Superior temporal gyrus (tissue), 1 donor: ENCODE measurements at regions not wholly inside any gene's neighbourhood (a gene's known extent, or its start where the extent isn't known, plus 50 kb on each side); places are given as distances from the start of the nearest gene placed in this dataset.

ENCODE experiments used
- DNase-seq: peaks from one replicate; pipeline ENCODE4 v3.0.0-alpha.2; 2016; ENCODE audit errors: extremely low spot score

GRCh38 chr10:3723766-3724165 lies 61.2 kb downstream of the KLF6 start:
- peak; percentile 67 for DNase-seq

GRCh38 chr10:3720228-3721019 lies 64.6 kb downstream of the KLF6 start:
- DNase-seq = peak; percentile 37

DNA sequence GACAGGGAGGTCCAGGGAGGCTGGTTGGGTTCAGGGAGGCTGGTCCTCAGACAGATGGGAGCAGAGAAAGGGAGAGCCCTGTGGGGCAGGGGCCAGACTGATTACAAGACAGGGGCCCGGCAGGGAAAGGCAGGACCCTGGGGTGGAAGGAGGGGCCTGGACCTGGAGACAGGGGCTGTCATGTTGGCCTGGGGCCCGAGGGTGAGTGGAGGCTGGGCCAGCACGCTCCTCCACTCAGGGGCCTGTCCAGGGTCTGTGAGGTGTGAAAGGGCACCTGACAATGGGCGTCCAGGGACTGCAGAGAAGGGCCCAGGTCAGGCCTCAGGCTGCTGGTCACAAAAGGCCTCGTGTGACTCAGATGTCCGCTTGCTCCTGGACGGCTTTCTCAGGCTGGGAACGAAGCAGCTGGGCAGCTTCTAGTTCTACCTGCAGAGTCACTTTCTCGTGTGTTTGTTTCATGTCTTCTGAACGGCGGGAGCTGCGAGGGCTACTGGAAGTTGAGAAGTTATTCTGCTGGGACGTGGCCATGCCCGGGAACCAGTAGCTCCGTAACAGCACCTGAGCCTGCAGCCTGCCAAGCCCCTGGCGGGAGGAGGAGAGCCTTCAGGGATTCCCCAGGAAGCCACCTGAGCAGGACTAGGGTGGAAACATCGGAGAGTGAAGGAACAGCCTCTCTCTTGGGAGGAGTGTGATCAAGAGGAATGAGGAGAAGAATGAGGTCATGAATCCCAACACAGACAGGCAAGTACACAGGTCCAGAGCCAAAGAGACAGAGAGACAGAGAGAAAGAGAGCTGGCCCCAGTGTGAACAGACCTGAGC lies 65.8 kb downstream of the KLF6 start:
- no peak for DNase-seq

DNA sequence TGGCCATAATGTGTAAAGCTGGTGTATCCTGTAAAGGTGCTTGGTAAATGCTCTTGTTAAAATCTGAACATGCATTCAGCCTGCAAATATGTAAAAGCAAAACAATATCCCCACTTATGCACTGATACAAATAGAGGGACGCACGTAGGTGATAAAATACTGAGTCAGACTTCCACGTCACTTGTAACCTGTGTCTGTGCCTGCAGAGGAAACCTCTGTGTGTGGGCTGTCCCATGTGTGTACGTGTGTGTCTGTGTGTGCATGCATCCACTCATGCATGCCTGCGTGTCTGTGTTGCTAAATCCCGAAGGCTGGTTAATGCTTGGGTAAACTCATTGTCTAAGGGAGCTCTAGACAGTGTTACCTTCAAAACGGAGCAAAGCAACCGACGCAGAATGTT lies 68.9 kb downstream of the KLF6 start:
- no peak for DNase-seq

GRCh38 chr10:3714967-3715366 lies 70.0 kb downstream of the KLF6 start:
- DNase-seq = no peak

DNA sequence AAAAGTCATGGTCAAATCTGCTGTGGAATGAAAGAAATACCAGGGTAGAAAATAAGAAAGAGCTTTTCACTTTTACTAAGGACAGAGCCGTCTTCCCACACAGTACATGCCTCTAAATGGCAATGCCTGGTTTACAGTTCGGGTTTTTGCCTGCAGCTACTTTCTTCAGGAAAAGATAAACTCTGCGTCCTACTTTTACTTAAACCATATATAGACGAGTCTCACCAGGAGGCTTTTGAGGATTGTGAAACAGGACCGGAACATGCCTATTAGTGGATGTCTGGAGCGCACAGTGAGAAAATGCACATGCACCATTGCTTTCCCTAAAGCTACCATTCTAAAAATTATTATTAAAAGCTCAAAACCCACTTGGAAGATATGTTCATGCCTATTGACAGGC lies 70.5 kb downstream of the KLF6 start:
- DNase-seq = peak; percentile 35

DNA sequence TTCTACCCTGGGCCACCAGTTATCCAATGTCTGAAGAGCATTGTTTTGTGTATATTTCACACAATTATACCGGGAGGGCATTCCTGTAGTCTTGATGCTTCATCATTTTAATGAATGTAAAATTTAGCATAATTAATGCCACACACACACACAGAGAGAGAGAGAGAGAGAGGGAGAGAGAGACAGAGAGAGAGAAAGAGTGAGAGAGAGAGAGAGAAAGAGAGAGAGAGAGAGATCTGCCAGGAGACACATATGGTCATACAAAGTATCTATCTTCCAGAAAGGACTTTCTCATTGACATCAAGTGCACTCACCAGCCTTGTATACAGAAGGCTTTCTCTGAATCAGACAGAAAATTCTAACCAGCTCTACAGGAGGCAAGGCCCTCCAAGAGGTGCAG lies 72.3 kb downstream of the KLF6 start:
- DNase-seq = no peak

GRCh38 chr10:3711918-3712317 lies 73.1 kb downstream of the KLF6 start:
- no peak for DNase-seq

- DNase-seq = no peak
Measured at GRCh38 chr10:3710764-3711163, 74.2 kb downstream of the KLF6 start.

DNA sequence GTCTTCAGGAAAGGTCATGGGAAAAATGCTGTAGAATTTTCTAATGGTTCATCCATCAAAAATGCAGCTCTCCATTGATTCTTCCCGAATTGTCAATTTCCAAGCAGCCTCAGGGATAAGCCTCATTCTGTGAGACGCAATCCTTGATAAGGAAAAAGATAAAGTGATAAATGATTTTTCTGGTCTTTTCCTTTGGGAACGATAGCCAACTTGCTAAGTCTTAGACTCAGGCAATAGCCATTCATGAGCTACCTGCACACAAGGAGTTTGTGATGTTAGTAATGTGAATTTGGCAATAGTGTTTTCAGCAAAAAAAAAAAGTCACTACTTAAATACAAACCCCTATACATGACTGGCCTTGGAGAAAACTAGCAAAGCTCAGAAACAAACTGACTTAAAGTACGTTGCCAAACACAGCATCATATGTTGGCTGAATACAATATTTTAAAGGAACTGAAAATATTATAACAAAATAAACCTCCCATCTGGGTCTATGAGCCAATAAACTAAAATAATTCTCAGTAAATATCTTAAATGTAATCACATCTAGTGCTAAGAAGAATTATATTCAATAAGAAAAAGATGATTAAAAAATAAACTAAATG lies 75.5 kb downstream of the KLF6 start:
- DNase-seq = no peak

- DNase-seq = no peak
Measured at GRCh38 chr10:3708852-3709251, 76.2 kb downstream of the KLF6 start.

DNA sequence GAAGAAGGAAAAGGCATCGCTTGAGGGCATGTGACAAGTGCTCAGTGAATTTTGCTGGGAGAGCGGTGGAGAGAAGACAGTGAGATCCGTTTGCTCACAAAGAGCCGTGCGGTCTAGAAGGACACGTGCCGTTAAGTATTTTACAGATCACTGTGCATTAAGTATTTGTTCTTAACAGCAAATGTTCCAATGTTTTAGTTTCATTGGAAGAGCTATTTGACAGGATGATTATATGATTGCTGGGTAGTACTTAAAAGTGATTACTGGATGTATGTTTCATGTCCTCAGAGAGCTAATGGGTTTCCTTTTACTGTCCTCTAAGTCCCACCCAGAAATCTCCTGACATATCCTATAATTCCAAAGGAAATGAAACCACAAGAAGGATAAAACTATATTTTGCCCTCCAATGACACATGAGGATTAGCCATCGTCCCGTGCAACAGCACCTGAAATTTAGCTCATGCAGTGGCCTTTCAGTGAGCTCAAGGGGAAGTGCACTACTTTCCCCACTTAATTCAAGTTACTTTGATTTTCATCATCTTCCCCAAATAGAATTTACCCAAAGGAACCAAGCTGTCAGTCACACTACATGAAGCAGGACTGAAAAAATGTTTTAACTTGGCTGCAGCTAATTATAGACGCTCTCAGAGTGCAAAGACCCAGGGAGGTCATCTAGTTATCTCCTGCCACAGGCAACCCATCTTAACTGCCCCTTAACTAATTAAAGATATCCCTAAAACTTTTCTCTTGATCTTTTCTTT lies 80.3 kb downstream of the KLF6 start:
- DNase-seq = no peak

GRCh38 chr10:3702569-3702968 lies 82.4 kb downstream of the KLF6 start:
- no peak for DNase-seq

DNA sequence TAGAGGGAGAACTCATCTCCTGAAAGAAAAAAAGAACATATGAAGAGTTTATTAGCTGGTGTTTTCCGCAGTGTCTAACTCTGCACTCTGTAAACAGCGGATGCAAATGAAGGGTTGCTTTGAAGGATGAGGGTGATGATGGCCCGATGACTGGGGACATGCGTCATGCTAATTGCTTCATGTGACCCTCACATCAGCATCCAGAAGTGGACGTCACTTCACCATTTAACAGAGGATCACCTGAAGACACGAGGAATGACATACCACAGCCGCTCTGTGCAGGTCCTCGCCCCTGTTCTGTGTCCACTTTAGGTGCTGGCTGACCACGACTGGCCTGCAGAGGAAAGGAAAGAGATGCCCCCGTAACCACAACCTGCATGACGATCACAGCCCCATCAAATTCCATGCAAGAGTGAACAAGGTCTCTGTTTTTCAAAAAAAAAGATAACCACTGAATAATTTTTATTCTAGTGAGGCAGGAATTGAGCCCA lies 82.9 kb downstream of the KLF6 start:
- no peak for DNase-seq

DNA sequence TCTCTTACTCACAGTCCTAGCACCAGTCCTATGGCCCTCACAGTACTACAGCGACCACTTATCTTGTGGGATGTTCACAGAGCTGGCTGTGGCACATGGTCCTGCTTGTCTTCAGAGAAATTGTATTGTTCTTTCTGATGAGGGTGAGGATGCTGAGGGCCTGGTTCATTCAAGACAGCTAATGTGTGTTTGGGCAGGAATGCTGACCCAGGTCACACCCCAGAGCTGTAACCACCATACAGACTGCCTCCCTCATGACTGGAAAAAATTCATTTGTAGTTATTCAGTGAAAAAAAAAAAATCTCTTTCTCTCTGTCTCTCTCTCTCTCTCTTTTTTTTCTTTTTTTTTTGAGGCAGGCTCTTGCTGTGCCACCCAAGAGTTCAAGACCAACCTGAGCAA lies 83.5 kb downstream of the KLF6 start:
- no peak for DNase-seq

DNA sequence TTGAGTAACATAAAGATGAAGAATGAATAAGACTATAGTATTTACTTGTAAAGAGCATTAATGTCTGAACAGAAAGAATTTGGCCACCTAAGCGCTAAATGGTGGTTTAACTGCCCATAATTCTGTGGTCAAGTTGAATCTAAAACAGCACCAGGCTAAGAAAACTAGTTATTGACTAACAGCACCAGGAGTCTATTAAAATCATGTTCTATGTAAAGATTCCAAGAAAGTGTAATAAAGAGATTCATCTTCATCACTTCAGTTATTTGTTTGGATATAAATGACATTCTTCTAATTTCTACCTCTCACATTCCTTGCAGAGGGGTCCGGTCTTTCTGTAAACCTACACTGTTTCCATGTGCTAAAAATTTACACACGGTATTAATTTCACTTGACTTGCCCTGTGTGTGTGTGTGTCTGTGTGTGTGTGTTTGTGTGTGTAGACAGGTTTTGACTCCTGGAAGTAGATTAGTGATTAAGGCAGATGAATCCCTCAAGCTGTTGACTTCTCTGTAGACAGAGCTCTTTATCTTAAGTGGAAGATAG lies 84.4 kb downstream of the KLF6 start:
- DNase-seq = no peak

DNA sequence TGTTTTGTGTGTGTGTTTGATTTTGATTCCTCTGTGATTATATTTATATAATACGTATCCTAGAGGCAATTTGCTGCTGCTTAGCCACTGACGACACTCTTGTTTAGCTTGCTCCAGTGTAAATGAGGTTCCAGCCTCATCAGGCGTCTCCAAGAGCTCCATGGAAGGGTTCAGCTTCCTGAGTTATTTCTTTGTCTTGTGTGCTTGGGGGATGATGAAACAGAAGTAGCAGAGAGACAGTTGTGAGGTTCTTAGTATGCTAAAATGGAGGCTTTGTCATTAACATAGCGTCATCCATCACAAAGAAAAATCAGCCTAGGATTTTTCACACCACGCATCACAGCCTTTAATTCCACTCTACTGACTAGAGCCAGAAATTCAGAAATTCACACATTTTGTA lies 85.1 kb downstream of the KLF6 start:
- peak; percentile 40 for DNase-seq

DNA sequence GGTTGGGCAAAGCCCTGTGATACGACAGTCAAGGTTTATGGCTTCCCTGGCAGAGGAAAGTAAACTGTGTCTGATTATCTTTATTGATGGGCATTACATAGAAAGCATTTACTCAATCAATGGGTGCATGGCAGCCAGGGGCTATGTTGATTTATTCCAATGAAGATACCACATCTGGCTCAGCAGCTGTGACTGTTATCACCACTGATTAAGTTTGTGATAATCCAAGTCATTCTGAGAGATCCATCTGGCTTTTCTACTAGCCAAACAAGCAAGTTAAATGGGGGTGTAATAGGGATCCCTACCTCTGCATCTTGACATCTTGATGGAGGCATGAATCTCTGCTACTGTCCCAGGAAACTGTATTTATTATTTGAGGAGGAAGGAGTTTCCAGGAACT lies 86.7 kb downstream of the KLF6 start:
- DNase-seq = no peak

GRCh38 chr10:3693698-3694080 lies 91.3 kb downstream of the KLF6 start:
- no peak for DNase-seq

GRCh38 chr10:3693022-3693697 lies 91.8 kb downstream of the KLF6 start:
- DNase-seq = no peak

- DNase-seq = no peak
Measured at GRCh38 chr10:3692387-3692999, 92.5 kb downstream of the KLF6 start.
